ENCODE measurements at regions not wholly inside any gene's neighbourhood (a gene's known extent, or its start where the extent isn't known, plus 50 kb on each side); places are given as distances from the start of the nearest gene placed in this dataset.

DNA sequence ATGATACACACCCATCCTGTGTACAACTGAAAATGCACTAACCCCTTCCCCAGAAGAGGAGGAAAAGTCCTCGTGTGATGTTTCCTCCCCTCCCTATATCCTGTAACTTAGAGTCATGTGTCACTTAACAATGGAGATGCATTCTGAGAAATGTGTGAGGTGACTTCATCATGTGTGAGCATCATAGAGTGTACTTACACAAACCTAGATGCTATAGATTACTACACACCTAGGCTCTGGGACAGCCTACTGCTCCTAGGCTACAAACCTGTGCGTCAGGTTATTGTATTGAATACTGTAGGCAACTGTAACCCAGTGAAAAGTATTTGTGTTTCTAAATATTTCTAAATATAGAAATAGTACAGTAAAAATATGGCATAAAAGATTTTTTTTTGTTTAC, 98.6 kb upstream of the FAM180A start:
- no peaks in the 10 kb centered on the region for H3K9me3 Mint-ChIP-seq (ENCODE audit: unreplicated experiment)
- peaks cover 4% of the 10 kb centered on the region for H3K27me3 Mint-ChIP-seq (ENCODE audit: unreplicated experiment)
- H3K4me3 Mint-ChIP-seq (ENCODE audit: unreplicated experiment), result no peak overlapping the region
- H3K27ac Mint-ChIP-seq (ENCODE audit: unreplicated experiment), result no peak overlapping the region
- DNase-seq (ENCODE audit: extremely low spot score, unreplicated experiment), result no peak
- H3K4me1 Mint-ChIP-seq (ENCODE audit: unreplicated experiment), result no peaks in the 10 kb centered on the region
- TF ChIP-seq, protein P1, sequence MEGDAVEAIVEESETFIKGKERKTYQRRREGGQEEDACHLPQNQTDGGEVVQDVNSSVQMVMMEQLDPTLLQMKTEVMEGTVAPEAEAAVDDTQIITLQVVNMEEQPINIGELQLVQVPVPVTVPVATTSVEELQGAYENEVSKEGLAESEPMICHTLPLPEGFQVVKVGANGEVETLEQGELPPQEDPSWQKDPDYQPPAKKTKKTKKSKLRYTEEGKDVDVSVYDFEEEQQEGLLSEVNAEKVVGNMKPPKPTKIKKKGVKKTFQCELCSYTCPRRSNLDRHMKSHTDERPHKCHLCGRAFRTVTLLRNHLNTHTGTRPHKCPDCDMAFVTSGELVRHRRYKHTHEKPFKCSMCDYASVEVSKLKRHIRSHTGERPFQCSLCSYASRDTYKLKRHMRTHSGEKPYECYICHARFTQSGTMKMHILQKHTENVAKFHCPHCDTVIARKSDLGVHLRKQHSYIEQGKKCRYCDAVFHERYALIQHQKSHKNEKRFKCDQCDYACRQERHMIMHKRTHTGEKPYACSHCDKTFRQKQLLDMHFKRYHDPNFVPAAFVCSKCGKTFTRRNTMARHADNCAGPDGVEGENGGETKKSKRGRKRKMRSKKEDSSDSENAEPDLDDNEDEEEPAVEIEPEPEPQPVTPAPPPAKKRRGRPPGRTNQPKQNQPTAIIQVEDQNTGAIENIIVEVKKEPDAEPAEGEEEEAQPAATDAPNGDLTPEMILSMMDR (IDR thresholded peaks at IDR 0.05), result no peak
- no peaks in the 10 kb centered on the region for H3K36me3 Mint-ChIP-seq (ENCODE audit: unreplicated experiment)

DNA sequence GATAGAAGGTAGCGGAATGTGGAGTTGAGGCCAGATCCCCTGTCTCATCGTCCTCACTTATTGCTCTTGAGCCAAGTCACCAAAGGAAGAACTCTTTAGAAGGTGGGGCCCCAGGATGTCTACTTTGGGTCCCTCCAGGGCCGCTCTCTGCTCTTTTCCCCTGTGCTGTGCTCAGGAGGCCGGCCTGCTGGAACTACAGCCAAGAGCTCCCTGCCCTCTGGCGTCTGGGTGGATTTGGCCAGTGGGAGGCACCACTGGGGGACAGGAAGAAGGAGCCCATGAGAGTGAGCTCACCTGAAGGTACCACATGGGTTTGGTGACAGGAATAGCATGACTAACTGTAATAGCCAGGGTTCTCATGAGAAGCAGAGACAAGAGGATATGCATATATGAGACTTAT, 97.7 kb upstream of the FAM180A start:
- H3K27me3 Mint-ChIP-seq (ENCODE audit: unreplicated experiment), result peaks cover 10% of the 10 kb centered on the region
- no peaks in the 10 kb centered on the region for H3K4me1 Mint-ChIP-seq (ENCODE audit: unreplicated experiment)
- no peak overlapping the region for H3K27ac Mint-ChIP-seq (ENCODE audit: unreplicated experiment)
- peak; percentile 73 for DNase-seq (ENCODE audit: extremely low spot score, unreplicated experiment)
- TF ChIP-seq, protein P1 (IDR thresholded peaks at IDR 0.05), result no peak
- H3K36me3 Mint-ChIP-seq (ENCODE audit: unreplicated experiment), result no peaks in the 10 kb centered on the region
- H3K9me3 Mint-ChIP-seq (ENCODE audit: unreplicated experiment), result no peaks in the 10 kb centered on the region
- no peak overlapping the region for H3K4me3 Mint-ChIP-seq (ENCODE audit: unreplicated experiment)

DNA sequence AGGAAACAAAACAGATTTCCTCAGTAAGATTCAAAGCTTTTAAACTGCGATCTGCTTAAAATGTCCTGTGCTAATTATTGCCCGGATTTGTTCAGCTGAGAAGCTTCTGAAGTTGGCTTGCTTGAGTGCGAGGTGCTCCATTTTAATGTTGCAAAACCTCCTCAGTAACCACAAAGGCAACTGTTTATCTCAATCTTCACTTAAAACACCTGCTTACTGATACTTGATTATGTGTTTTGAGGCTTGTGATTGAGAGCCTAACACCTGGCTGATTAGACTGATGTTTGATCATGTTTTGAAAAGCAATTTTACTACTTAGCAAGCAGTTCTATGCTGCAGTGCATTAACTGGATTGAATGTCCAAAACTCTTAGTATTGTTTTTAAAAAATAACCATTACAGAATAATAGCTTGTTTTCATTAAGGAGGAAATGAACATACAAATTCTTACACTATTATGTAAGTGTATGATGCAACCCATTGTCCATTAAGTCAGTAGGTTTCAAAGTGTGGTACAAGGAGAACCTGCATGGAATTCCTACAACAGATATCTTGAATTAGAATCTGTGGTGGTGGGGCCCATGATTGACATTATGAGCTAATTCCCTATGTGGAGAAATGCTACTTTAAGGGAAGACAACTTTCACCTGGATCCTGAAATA, 96.9 kb upstream of the FAM180A start:
- no peaks in the 10 kb centered on the region for H3K9me3 Mint-ChIP-seq (ENCODE audit: unreplicated experiment)
- DNase-seq (ENCODE audit: extremely low spot score, unreplicated experiment), result no peak
- H3K4me3 Mint-ChIP-seq (ENCODE audit: unreplicated experiment), result no peak overlapping the region
- no peaks in the 10 kb centered on the region for H3K36me3 Mint-ChIP-seq (ENCODE audit: unreplicated experiment)
- no peak overlapping the region for H3K27ac Mint-ChIP-seq (ENCODE audit: unreplicated experiment)
- H3K4me1 Mint-ChIP-seq (ENCODE audit: unreplicated experiment), result no peaks in the 10 kb centered on the region
- H3K27me3 Mint-ChIP-seq (ENCODE audit: unreplicated experiment), result peaks cover 10% of the 10 kb centered on the region
- TF ChIP-seq, protein P1 (IDR thresholded peaks at IDR 0.05), result no peak

DNA sequence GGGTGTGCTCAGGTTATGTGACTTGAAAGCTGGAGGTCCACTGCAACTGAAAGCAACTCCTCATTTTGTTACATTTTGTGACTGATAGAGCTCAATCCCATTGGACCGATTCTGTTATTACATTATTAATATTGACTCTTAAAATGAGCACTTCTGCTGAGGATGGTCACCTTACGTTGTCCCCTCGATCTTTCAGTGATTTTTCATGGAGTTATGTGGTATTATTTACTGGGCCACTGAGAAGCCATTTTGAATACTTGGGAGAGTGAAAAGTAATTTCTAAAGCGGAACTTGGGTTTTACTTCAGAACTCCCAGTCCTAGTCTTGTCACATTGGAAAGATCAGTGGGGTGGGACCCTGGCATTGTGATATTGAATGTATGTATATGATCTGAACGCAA, 96.3 kb upstream of the FAM180A start:
- H3K36me3 Mint-ChIP-seq (ENCODE audit: unreplicated experiment), result no peaks in the 10 kb centered on the region
- TF ChIP-seq, protein P1 (IDR thresholded peaks at IDR 0.05), result no peak
- H3K27me3 Mint-ChIP-seq (ENCODE audit: unreplicated experiment), result peaks cover 10% of the 10 kb centered on the region
- H3K27ac Mint-ChIP-seq (ENCODE audit: unreplicated experiment), result no peak overlapping the region
- DNase-seq (ENCODE audit: extremely low spot score, unreplicated experiment), result no peak
- H3K4me3 Mint-ChIP-seq (ENCODE audit: unreplicated experiment), result no peak overlapping the region
- no peaks in the 10 kb centered on the region for H3K9me3 Mint-ChIP-seq (ENCODE audit: unreplicated experiment)
- H3K4me1 Mint-ChIP-seq (ENCODE audit: unreplicated experiment), result no peaks in the 10 kb centered on the region

DNA sequence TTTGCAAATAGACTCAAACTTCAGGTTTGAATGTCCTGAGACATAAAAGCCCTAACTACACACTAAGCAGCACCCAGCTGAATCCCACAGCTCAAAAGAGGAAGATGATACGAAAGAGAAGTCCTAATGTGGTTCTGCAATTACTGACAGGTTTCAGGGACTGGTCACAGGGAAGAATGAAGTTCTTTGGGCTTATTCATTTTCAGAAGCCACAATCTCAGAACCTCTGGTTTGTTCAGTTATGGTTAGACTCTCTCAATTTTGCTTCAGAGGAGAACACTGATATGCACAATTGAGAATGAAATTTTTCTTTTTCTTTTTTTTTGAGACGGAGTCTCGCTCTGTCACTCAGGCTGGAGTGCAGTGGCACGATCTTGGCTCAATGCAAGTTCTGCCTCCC, 94.6 kb upstream of the FAM180A start:
- DNase-seq (ENCODE audit: extremely low spot score, unreplicated experiment), result no peak
- Mint-ChIP-seq H3K27me3 (ENCODE audit: unreplicated experiment) (peaks cover 10% of the 10 kb centered on the region), H3K9me3 (ENCODE audit: unreplicated experiment) (no peaks in the 10 kb centered on the region), H3K36me3 (ENCODE audit: unreplicated experiment) (no peaks in the 10 kb centered on the region), H3K27ac (ENCODE audit: unreplicated experiment) (no peak overlapping the region), H3K4me1 (ENCODE audit: unreplicated experiment) (no peaks in the 10 kb centered on the region), H3K4me3 (ENCODE audit: unreplicated experiment) (no peak overlapping the region)
- TF ChIP-seq, protein P1 (IDR thresholded peaks at IDR 0.05), result no peak
